HEK293T (cell line): ENCODE measurements at regions not wholly inside any gene's neighbourhood (a gene's known extent, or its start where the extent isn't known, plus 50 kb on each side); places are given as distances from the start of the nearest gene placed in this dataset.

Experiments used
- CTCF ChIA-PET: fragments of 350-600 bp; formaldehyde crosslinking; extraction: SDS; loops from one replicate; lab custom pipeline; 2021; ENCODE audit warnings: antibody characterized with exemption, inconsistent platforms; lab: Yijun Ruan, JAX
- POLR2A ChIA-PET: fragments of 350-600 bp; formaldehyde crosslinking; extraction: SDS; loops from one replicate; lab custom pipeline; 2020; ENCODE audit warnings: antibody characterized with exemption, inconsistent platforms; lab: Yijun Ruan, JAX
- DNase-seq: peaks from one replicate; pipeline ENCODE4 v3.0.0; 2012; ENCODE audit warnings: mixed read lengths; ENCODE audit errors: extremely low spot score
- ARNT ChIP-seq: fragments of 450-650 bp; IDR thresholded peaks from 2 replicates; pipeline ENCODE4 v1.6.1; 2017; ENCODE audit warnings: mild to moderate bottlenecking
- BHLHE40 ChIP-seq: fragments of 450-650 bp; IDR thresholded peaks from 2 replicates; pipeline ENCODE4 v1.6.1; 2016; ENCODE audit warnings: mild to moderate bottlenecking, moderate library complexity, borderline replicate concordance
- CTBP1 ChIP-seq: fragments of 450-650 bp; IDR thresholded peaks from 2 replicates; pipeline ENCODE4 v1.6.1; 2016; ENCODE audit warnings: borderline replicate concordance
- ELF4 ChIP-seq: fragments of 450-650 bp; IDR thresholded peaks from 2 replicates; pipeline ENCODE4 v1.6.1; 2017; ENCODE audit warnings: antibody characterized with exemption
- FOXA1 ChIP-seq: fragments of 450-650 bp; IDR thresholded peaks from 2 replicates; pipeline ENCODE4 v1.6.1; 2016; ENCODE audit warnings: mild to moderate bottlenecking
- FOXK2 ChIP-seq: fragments of 450-650 bp; IDR thresholded peaks from 2 replicates; pipeline ENCODE4 v1.6.1; 2016; ENCODE audit warnings: mild to moderate bottlenecking
- FOXM1 ChIP-seq: fragments of 450-650 bp; IDR thresholded peaks from 2 replicates; pipeline ENCODE4 v1.6.1; 2017; ENCODE audit warnings: mild to moderate bottlenecking, borderline replicate concordance
- HDGF ChIP-seq: fragments of 450-650 bp; IDR thresholded peaks from 2 replicates; pipeline ENCODE4 v1.6.1; 2017; ENCODE audit warnings: antibody characterized with exemption, borderline replicate concordance
- L3MBTL2 ChIP-seq: fragments of 450-650 bp; conservative IDR thresholded peaks from 2 replicates; pipeline ENCODE4 v1.6.1; 2016; ENCODE audit warnings: mild to moderate bottlenecking
- LEF1 ChIP-seq: fragments of 450-650 bp; IDR thresholded peaks from 2 replicates; pipeline ENCODE4 v1.6.1; 2017; ENCODE audit warnings: mild to moderate bottlenecking, borderline replicate concordance
- NFRKB ChIP-seq: fragments of 450-650 bp; IDR thresholded peaks from 2 replicates; pipeline ENCODE4 v1.6.1; 2016; ENCODE audit warnings: mild to moderate bottlenecking, moderate library complexity
- PKNOX1 ChIP-seq: fragments of 450-650 bp; IDR thresholded peaks from 2 replicates; pipeline ENCODE4 v1.6.1; 2016
- SP1 ChIP-seq: fragments of 450-650 bp; IDR thresholded peaks from 2 replicates; pipeline ENCODE4 v1.6.1; 2017
- SUZ12 ChIP-seq: fragments of 450-650 bp; IDR thresholded peaks from 2 replicates; pipeline ENCODE4 v1.6.1; 2016; ENCODE audit warnings: mild to moderate bottlenecking
- TARDBP ChIP-seq: fragments of 450-650 bp; IDR thresholded peaks from 2 replicates; pipeline ENCODE4 v1.6.1; 2016
- ZNF384 ChIP-seq: fragments of 450-650 bp; IDR thresholded peaks from 2 replicates; pipeline ENCODE4 v1.6.1; 2016

DNA sequence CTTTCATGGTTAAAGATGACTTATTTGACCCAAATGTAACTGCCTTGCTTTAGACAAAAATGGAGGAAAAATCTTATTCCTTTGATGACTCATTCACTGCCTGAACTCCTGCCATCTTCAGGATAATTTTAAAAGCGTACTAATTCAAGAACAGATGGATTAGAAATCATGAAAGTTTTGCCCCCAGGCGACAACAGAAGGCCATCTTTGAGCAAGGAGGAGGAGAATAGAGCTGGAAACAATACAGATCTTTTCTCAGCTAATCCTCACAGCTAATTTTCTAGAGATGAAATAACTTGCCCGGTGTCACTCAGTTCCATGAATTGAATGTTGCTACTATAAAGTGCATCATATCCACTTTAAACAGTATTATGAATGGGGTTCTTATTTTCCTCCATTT lies 324.7 kb upstream of the RARB start:
- CTCF ChIA-PET, result no interaction called here
- POLR2A ChIA-PET, result no interaction called here
- no peak for DNase-seq
- TF ChIP-seq ARNT (no peak), NFRKB (no peak), PKNOX1 (no peak)

DNA sequence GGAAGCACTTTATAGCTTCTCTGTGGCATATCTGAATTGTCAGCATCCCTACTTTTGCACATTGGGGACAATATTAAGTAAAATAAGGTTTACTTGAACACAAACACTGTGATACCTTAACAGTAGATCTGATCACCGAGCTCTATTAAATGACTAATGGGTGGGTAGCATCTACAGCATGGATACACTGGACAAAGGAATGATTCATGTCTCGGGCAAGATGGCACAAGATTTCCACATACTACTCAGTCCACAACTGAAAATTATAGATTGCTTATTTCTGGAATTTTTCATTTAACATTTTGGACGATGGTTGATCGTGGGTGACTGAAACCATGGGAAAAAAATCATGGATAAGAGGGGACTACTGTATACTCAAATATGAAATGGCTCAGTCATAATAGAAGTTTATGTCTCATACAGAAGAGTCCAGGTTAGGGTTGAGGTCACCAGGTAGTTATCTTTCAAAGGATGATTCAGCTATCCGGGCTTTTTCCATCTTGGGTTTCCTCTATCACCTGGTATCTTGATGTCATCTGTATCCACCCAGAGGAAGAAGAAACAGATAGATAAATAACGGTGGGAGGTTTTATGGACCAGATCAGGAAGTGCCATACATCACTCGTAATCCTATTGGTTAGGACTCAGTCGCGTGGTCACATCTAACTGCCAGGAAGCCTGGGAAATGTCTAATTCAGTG lies 320.0 kb upstream of the RARB start:
- CTCF ChIA-PET, result no interaction called here
- DNase-seq, result no peak
- no peak for TF ChIP-seq BHLHE40
- no peak for TF ChIP-seq ZNF384
- TF ChIP-seq LEF1, result no peak
- no peak for TF ChIP-seq SUZ12
- TF ChIP-seq CTBP1, result no peak
- TF ChIP-seq FOXM1, result no peak
- no peak for TF ChIP-seq ARNT
- no peak for TF ChIP-seq PKNOX1
- TF ChIP-seq TARDBP, result no peak
- POLR2A ChIA-PET, result no interaction called here

GRCh38 chr3:25110642-25111041 lies 317.4 kb upstream of the RARB start:
- no peak for DNase-seq
- TF ChIP-seq TARDBP, result no peak
- no peak for TF ChIP-seq LEF1
- TF ChIP-seq ELF4, result no peak
- no peak for TF ChIP-seq PKNOX1
- no peak for TF ChIP-seq FOXA1
- TF ChIP-seq FOXM1, result no peak
- no peak for TF ChIP-seq HDGF
- TF ChIP-seq SP1, result no peak
- no peak for TF ChIP-seq SUZ12
- no peak for TF ChIP-seq NFRKB
- TF ChIP-seq FOXK2, result no peak
- TF ChIP-seq L3MBTL2, result no peak
- no peak for TF ChIP-seq BHLHE40
- CTCF ChIA-PET, result interaction anchor here (1.6 kb wide), 1 partner anchor 77 kb away, joined by 3 read pairs; no protein-coding TSS in a partner anchor
- POLR2A ChIA-PET, result no interaction called here

GRCh38 chr3:25113891-25114290 lies 314.2 kb upstream of the RARB start:
- ChIA-PET POLR2A (no interaction called here), CTCF (no interaction called here)
- DNase-seq, result no peak
- TF ChIP-seq ZNF384 (no peak), HDGF (no peak), NFRKB (no peak), CTBP1 (no peak), SP1 (no peak)

DNA sequence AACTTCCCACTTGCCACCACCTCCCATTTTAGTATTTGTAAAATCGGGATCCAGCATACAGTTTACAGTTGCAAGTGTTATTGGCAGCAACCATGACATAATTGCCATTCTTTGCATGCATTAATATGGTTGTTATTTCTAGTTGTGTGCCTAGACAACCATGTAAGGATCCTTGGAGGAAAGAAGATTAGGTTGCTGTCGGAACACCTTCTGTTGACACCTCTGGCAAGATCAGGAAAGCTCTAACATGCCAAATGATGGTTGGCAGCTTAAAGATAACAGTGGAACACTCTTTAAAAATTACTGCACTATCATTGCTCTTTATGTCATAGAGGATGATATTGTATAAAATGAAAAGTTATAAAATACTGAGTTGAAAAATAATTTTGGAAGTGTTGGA lies 313.5 kb upstream of the RARB start:
- CTCF ChIA-PET, result no interaction called here
- no peak for DNase-seq
- no peak for TF ChIP-seq L3MBTL2
- no peak for TF ChIP-seq NFRKB
- TF ChIP-seq SUZ12, result no peak
- TF ChIP-seq ARNT, result no peak
- TF ChIP-seq FOXK2, result no peak
- TF ChIP-seq ZNF384, result no peak
- POLR2A ChIA-PET, result no interaction called here

GRCh38 chr3:25117005-25117593 lies 311.0 kb upstream of the RARB start:
- TF ChIP-seq ELF4 (no peak), ZNF384 (no peak), LEF1 (no peak)
- CTCF ChIA-PET, result no interaction called here
- no peak for DNase-seq
- POLR2A ChIA-PET, result no interaction called here

DNA sequence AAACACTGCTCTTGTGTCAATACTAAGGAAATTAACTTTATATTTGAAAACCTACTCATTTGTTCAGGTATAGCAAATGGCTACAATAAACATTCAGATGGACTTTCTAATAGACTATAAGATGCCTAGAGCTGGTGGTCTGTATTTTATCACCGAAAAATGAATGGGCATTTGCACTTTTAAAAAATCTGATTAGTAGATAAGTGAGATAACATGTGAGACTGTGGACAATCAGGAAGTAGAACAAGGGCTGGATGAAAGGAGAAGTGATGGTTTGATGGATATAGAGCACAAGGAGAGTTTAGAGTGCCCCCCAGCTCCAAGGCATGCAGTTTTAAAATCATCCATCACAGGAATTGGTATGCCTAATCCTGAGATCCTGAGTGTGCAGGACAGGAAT lies 308.4 kb upstream of the RARB start:
- POLR2A ChIA-PET, result no interaction called here
- DNase-seq, result no peak
- CTCF ChIA-PET, result no interaction called here
- TF ChIP-seq BHLHE40 (no peak), NFRKB (no peak), SP1 (no peak), L3MBTL2 (no peak), ARNT (no peak), ELF4 (no peak), ZNF384 (no peak), TARDBP (no peak), FOXA1 (no peak), CTBP1 (no peak)
